DOHH2 (cell line): ENCODE measurements at regions not wholly inside any gene's neighbourhood (a gene's known extent, or its start where the extent isn't known, plus 50 kb on each side); places are given as distances from the start of the nearest gene placed in this dataset.

Experiments used
- EZH2phosphoT487 ChIP-seq: fragments of 200-600 bp; sonication (generic); IDR thresholded peaks from 2 replicates; pipeline ENCODE4 v1.6.1; 2017; ENCODE audit warnings: borderline replicate concordance, mild to moderate bottlenecking, antibody characterized with exemption, low read length, moderate library complexity, mixed read lengths
- TF ChIP-seq, protein P1 (sequence below): fragments of 200-600 bp; sonication (generic); IDR thresholded peaks from one replicate; pipeline ENCODE4 v1.5.1; 2014; ENCODE audit warnings: antibody characterized with exemption, mild to moderate bottlenecking, low read depth, low read length; ENCODE audit not compliant: poor library complexity, severe bottlenecking

DNA sequence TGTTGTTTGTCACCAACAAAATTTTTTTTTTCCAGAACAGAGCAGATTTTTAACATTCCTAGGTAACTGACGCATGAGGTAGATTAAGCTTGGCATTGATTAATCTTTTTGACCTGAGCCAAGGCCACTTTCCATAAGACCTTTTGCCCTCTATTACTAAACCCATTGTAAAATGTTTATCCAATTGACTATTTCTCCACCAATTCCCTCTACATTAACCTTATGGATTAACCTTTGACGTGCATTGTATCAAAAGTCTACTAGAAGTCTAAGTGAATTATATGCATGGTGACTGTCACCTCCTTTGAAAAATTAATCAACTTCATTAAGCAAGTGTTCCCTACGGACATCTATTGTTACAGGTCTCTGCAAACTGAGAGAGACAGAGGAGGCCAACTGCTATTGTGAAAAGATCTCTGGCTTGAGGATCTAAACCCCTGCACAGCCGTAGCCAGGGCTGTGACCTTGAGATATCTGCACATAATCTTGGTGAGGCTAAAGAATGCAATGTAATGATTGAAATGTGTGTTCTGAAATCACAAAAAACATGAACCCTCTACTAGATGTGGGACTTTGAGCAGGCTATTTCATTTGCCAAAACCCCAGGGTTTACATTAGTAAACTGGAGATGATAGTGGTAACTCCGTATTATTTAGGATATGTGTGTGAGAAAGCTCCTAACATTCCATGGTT, 632.2 kb downstream of the TLR4 start:
- TF ChIP-seq, protein P1, sequence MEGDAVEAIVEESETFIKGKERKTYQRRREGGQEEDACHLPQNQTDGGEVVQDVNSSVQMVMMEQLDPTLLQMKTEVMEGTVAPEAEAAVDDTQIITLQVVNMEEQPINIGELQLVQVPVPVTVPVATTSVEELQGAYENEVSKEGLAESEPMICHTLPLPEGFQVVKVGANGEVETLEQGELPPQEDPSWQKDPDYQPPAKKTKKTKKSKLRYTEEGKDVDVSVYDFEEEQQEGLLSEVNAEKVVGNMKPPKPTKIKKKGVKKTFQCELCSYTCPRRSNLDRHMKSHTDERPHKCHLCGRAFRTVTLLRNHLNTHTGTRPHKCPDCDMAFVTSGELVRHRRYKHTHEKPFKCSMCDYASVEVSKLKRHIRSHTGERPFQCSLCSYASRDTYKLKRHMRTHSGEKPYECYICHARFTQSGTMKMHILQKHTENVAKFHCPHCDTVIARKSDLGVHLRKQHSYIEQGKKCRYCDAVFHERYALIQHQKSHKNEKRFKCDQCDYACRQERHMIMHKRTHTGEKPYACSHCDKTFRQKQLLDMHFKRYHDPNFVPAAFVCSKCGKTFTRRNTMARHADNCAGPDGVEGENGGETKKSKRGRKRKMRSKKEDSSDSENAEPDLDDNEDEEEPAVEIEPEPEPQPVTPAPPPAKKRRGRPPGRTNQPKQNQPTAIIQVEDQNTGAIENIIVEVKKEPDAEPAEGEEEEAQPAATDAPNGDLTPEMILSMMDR: no peak
- no peak for TF ChIP-seq EZH2phosphoT487
